Endothelial cell (in vitro differentiated cells): ENCODE measurements at regions not wholly inside any gene's neighbourhood (a gene's known extent, or its start where the extent isn't known, plus 50 kb on each side); places are given as distances from the start of the nearest gene placed in this dataset.
"Not testable (repeated sequence)": the region's sequence is repeated elsewhere in the genome, so short reads cannot be mapped to it uniquely, and the experiment has no call there.

Source experiments
- DNase-seq: peaks from one replicate; pipeline ENCODE4 v3.0.0; 2021; ENCODE audit warnings: low spot score
- H3K27ac Mint-ChIP-seq: one replicate; pipeline ENCODE4 v1.8.0; 2021; ENCODE audit warnings: mixed read lengths, inconsistent platforms; ENCODE audit not compliant: unreplicated experiment
- H3K27me3 Mint-ChIP-seq: one replicate; pipeline ENCODE4 v1.8.0; 2021; ENCODE audit warnings: mild to moderate bottlenecking, moderate library complexity, mixed read lengths, inconsistent platforms; ENCODE audit not compliant: unreplicated experiment
- H3K36me3 Mint-ChIP-seq: one replicate; pipeline ENCODE4 v1.8.0; 2021; ENCODE audit warnings: mild to moderate bottlenecking, low read depth, mixed read lengths, inconsistent platforms; ENCODE audit not compliant: unreplicated experiment
- H3K4me1 Mint-ChIP-seq: one replicate; pipeline ENCODE4 v1.8.0; 2021; ENCODE audit warnings: mild to moderate bottlenecking, mixed read lengths, inconsistent platforms; ENCODE audit not compliant: unreplicated experiment
- H3K4me3 Mint-ChIP-seq: one replicate; pipeline ENCODE4 v1.8.0; 2021; ENCODE audit warnings: mild to moderate bottlenecking, mixed read lengths, inconsistent platforms; ENCODE audit not compliant: unreplicated experiment
- H3K9me3 Mint-ChIP-seq: one replicate; pipeline ENCODE4 v1.8.0; 2021; ENCODE audit warnings: mixed read lengths, inconsistent platforms; ENCODE audit not compliant: unreplicated experiment
- CTCF ChIP-seq: fragments of 200-600 bp; sonication (generic); IDR thresholded peaks from one replicate; pipeline ENCODE4 v1.5.0; 2021; ENCODE audit warnings: antibody characterized with exemption; ENCODE audit not compliant: unreplicated experiment

GRCh38 chr18:8988260-8988871 is 114.1 kb upstream of the NDUFV2 start:
- Mint-ChIP-seq H3K27ac (no peak overlapping the region), H3K27me3 (peaks cover 2% of the 10 kb centered on the region), H3K36me3 (no peaks in the 10 kb centered on the region), H3K9me3 (no peaks in the 10 kb centered on the region), H3K4me1 (no peaks in the 10 kb centered on the region), H3K4me3 (no peak overlapping the region)
- TF ChIP-seq CTCF, result peak; percentile 52
- peak; percentile 62 for DNase-seq

GRCh38 chr18:8989017-8989416 is 113.5 kb upstream of the NDUFV2 start:
- H3K36me3 Mint-ChIP-seq, result no peaks in the 10 kb centered on the region
- no peaks in the 10 kb centered on the region for H3K4me1 Mint-ChIP-seq
- no peaks in the 10 kb centered on the region for H3K9me3 Mint-ChIP-seq
- peaks cover 2% of the 10 kb centered on the region for H3K27me3 Mint-ChIP-seq
- TF ChIP-seq CTCF, result no peak
- DNase-seq, result no peak
- peak overlapping the region; percentile 49 for H3K27ac Mint-ChIP-seq
- no peak overlapping the region for H3K4me3 Mint-ChIP-seq

GRCh38 chr18:8989855-8990254 is 112.6 kb upstream of the NDUFV2 start:
- Mint-ChIP-seq H3K4me1 (no peaks in the 10 kb centered on the region), H3K27ac (no peak overlapping the region), H3K27me3 (peaks cover 2% of the 10 kb centered on the region), H3K4me3 (no peak overlapping the region), H3K9me3 (no peaks in the 10 kb centered on the region), H3K36me3 (no peaks in the 10 kb centered on the region)
- TF ChIP-seq CTCF, result no peak
- no peak for DNase-seq

GRCh38 chr18:8990276-8991031 is 112.0 kb upstream of the NDUFV2 start:
- DNase-seq, result no peak
- H3K36me3 Mint-ChIP-seq, result no peaks in the 10 kb centered on the region
- H3K27me3 Mint-ChIP-seq, result peaks cover 2% of the 10 kb centered on the region
- H3K27ac Mint-ChIP-seq, result no peak overlapping the region
- no peaks in the 10 kb centered on the region for H3K4me1 Mint-ChIP-seq
- no peak for TF ChIP-seq CTCF
- no peaks in the 10 kb centered on the region for H3K9me3 Mint-ChIP-seq
- H3K4me3 Mint-ChIP-seq, result no peak overlapping the region

- no peaks in the 10 kb centered on the region for H3K4me1 Mint-ChIP-seq
- H3K9me3 Mint-ChIP-seq, result no peaks in the 10 kb centered on the region
- H3K27me3 Mint-ChIP-seq, result peaks cover 2% of the 10 kb centered on the region
- no peak overlapping the region for H3K27ac Mint-ChIP-seq
- H3K36me3 Mint-ChIP-seq, result no peaks in the 10 kb centered on the region
- H3K4me3 Mint-ChIP-seq, result no peak overlapping the region
- no peak for TF ChIP-seq CTCF
- no peak for DNase-seq
Observed at GRCh38 chr18:8991155-8991554, 111.3 kb upstream of the NDUFV2 start.

- not testable (repeated sequence) for DNase-seq, H3K36me3 Mint-ChIP-seq, H3K9me3 Mint-ChIP-seq, H3K4me1 Mint-ChIP-seq, H3K27ac Mint-ChIP-seq, H3K27me3 Mint-ChIP-seq, H3K4me3 Mint-ChIP-seq
Observed at GRCh38 chr18:8992500-8992899, 110.0 kb upstream of the NDUFV2 start.
